ENCODE measurements at regions not wholly inside any gene's neighbourhood (a gene's known extent, or its start where the extent isn't known, plus 50 kb on each side); places are given as distances from the start of the nearest gene placed in this dataset.

- no peak for DNase-seq (ENCODE audit: low read depth, low spot score)
- POLR2A ChIA-PET = no interaction called here
- TF ChIP-seq, protein P1, sequence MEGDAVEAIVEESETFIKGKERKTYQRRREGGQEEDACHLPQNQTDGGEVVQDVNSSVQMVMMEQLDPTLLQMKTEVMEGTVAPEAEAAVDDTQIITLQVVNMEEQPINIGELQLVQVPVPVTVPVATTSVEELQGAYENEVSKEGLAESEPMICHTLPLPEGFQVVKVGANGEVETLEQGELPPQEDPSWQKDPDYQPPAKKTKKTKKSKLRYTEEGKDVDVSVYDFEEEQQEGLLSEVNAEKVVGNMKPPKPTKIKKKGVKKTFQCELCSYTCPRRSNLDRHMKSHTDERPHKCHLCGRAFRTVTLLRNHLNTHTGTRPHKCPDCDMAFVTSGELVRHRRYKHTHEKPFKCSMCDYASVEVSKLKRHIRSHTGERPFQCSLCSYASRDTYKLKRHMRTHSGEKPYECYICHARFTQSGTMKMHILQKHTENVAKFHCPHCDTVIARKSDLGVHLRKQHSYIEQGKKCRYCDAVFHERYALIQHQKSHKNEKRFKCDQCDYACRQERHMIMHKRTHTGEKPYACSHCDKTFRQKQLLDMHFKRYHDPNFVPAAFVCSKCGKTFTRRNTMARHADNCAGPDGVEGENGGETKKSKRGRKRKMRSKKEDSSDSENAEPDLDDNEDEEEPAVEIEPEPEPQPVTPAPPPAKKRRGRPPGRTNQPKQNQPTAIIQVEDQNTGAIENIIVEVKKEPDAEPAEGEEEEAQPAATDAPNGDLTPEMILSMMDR (IDR thresholded peaks at IDR 0.05; ENCODE audit: insufficient read depth, low read length, missing control alignments) = no peak
- CTCF ChIA-PET = no interaction called here
- no peak overlapping the region for H3K4me3 ChIP-seq (ENCODE audit: low read depth, low read length)
Measured at GRCh38 chr3:178267158-178267844, 268.9 kb upstream of the KCNMB2 start.

- ChIA-PET POLR2A (no interaction called here), CTCF (no interaction called here)
- no peak for DNase-seq (ENCODE audit: low read depth, low spot score)
Measured at GRCh38 chr3:178270838-178271237, 265.4 kb upstream of the KCNMB2 start.

DNA sequence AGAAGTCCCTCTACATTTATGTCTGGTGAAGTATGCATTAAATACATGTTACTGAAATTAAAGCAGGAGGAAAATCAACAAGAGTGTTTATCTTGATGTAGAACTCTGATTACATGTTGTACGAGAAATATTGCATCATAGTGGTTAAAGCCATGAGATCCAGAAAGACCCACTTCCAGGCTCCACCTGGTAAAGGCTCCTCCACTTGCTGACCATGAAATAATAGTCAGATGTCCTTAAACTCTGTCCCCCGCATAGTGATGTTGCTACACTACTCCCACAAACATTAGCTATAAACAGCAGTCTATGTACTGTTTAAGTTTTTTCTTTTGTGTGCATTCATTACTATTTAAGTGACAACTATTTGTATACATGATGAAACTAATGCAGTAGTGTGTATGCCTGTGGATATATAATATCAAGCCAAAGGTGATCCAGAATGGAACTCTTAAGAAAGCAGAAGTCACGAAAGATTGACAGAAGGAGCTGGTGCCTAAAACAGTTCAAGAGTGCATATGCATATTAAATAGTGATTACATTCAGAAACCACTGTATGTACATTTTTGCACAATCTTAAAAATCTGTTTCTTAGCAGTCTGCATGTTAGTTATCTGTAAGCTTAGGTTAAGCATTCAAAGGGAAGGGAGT, 264.4 kb upstream of the KCNMB2 start:
- no peak for DNase-seq (ENCODE audit: low read depth, low spot score)
- no peak overlapping the region for H3K4me3 ChIP-seq (ENCODE audit: low read depth, low read length)
- TF ChIP-seq, protein P1 (IDR thresholded peaks at IDR 0.05; ENCODE audit: insufficient read depth, low read length, missing control alignments) = no peak
- CTCF ChIA-PET = no interaction called here
- POLR2A ChIA-PET = no interaction called here

More at GRCh38 chr3:178270838-178271237, 265.4 kb upstream of the KCNMB2 start:
- H3K4me3 ChIP-seq (ENCODE audit: low read depth, low read length) = no peak overlapping the region
- TF ChIP-seq, protein P1 (IDR thresholded peaks at IDR 0.05; ENCODE audit: insufficient read depth, low read length, missing control alignments) = no peak

DNA sequence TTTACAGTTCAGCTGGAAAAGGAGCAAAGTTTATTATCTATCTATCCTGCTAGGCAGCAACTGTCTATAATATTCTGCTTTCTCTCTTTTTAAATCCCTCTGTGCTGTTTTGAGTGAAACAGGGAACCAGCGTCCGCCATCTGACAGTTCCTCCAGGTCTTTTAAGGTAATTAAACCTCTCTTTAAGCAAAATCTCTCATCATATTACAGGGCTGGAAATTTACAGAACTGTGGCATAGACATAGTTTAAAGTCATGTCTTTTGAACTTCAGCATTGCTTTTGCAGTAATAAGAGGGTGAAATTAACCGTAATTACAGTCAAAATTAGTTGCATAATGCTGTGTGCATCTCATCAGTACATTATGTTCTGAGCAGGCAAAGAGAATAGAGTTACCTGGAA, 263.4 kb upstream of the KCNMB2 start:
- no peak for DNase-seq (ENCODE audit: low read depth, low spot score)
- no peak overlapping the region for H3K4me3 ChIP-seq (ENCODE audit: low read depth, low read length)
- TF ChIP-seq, protein P1 (IDR thresholded peaks at IDR 0.05; ENCODE audit: insufficient read depth, low read length, missing control alignments) = no peak
- ChIA-PET POLR2A (no interaction called here), CTCF (no interaction called here)

DNA sequence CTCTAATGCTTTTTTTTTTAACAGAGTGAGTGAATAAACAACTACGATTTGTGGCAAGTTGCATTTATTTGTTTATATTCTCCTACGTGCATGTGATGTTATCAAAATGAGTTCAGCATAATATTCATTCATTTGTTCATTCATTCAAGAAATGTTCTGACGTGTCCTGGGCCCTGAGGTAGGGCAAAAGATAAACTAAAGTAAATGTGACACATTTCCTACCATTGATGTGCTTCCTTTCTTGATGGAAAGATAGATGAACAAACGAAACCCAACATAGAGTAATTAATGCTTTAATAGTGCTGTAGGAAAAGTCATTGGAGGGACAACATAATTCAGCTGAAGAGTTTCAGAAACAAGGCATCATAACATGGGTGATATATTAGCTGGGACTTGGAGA, 261.5 kb upstream of the KCNMB2 start:
- ChIA-PET POLR2A (no interaction called here), CTCF (no interaction called here)
- TF ChIP-seq, protein P1 (IDR thresholded peaks at IDR 0.05; ENCODE audit: insufficient read depth, low read length, missing control alignments) = no peak
- H3K4me3 ChIP-seq (ENCODE audit: low read depth, low read length) = no peak overlapping the region
- DNase-seq (ENCODE audit: low read depth, low spot score) = no peak

DNA sequence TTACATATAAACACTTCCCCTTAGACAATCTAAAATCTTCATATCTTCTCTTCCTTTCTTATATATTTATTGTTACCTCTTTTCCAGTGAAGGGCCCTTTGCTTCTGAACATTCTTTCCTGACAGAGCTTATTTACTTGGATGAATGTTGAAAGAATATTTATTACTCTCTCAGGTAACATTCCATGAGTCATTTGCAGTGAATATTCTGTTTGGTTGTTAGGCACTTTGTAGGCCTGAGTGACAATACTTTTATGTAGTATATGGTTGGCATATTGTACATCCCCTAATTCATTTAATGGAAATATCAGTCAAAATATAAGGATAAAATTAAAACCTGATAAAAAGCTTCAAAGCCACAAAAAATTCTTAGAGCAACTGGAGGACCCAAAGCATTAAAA, 260.9 kb upstream of the KCNMB2 start:
- POLR2A ChIA-PET = no interaction called here
- CTCF ChIA-PET = no interaction called here
- TF ChIP-seq, protein P1 (IDR thresholded peaks at IDR 0.05; ENCODE audit: insufficient read depth, low read length, missing control alignments) = no peak
- no peak for DNase-seq (ENCODE audit: low read depth, low spot score)
- H3K4me3 ChIP-seq (ENCODE audit: low read depth, low read length) = no peak overlapping the region

Data from AG04449 (cell line).